Ovary (tissue), 7 donors: ENCODE measurements at regions not wholly inside any gene's neighbourhood (a gene's known extent, or its start where the extent isn't known, plus 50 kb on each side); places are given as distances from the start of the nearest gene placed in this dataset.
"Not testable (repeated sequence)": the region's sequence is repeated elsewhere in the genome, so short reads cannot be mapped to it uniquely, and the experiment has no call there.

Source experiments
- DNase-seq, 5 donors: peaks; one replicate each; pipeline ENCODE4 v3.0.0-alpha.2; 2019 to 2020
- H3K27ac ChIP-seq, 2 donors: fragments of 200-600 bp; one replicate each; pipeline versions ENCODE4 v1.5.1 to v1.8.0; 2019 to 2022
- H3K27me3 ChIP-seq: fragments of 200-600 bp; one replicate; pipeline ENCODE4 v1.8.0; 2022
- H3K36me3 ChIP-seq: fragments of 200-600 bp; sonication (generic); one replicate; pipeline ENCODE4 v1.5.1; 2019
- H3K4me1 ChIP-seq: one replicate; pipeline ENCODE4 v1.8.1; 2013; ENCODE audit warnings: mild to moderate bottlenecking, moderate library complexity; ENCODE audit not compliant: insufficient read depth
- H3K4me3 ChIP-seq: fragments of 200-600 bp; sonication (generic); one replicate; pipeline ENCODE4 v1.5.1; 2017
- H3K9me3 ChIP-seq, 2 donors: fragments of 200-600 bp in 1 of 2; sonication (generic) in 1 of 2; one replicate each; pipeline versions ENCODE4 v1.5.1 to v1.8.1; 2013 to 2019; ENCODE audit warnings: mild to moderate bottlenecking in 1 of 2, moderate library complexity in 1 of 2
- CTCF ChIP-seq, 3 donors: fragments of 450-650 bp in 2 of 3; fragments of 200-600 bp in 1 of 3; IDR thresholded peaks; one replicate each; pipeline versions ENCODE4 v1.5.1 to v1.8.0; 2016 to 2022; ENCODE audit warnings: antibody characterized with exemption in 3 of 3, mild to moderate bottlenecking in 1 of 3
- EP300 ChIP-seq: sonication (generic); formaldehyde crosslinking; IDR thresholded peaks from one replicate; pipeline ENCODE4 v1.6.1; 2017; ENCODE audit warnings: antibody characterized with exemption
- POLR2A ChIP-seq: fragments of 450-650 bp; IDR thresholded peaks from one replicate; pipeline ENCODE4 v1.6.1; 2017; ENCODE audit warnings: antibody characterized with exemption, mild to moderate bottlenecking, moderate library complexity
- WGBS, 3 donors: extraction: QIAGEN DNeasy Blood & Tissue Kit in 1 of 3; methylation state at CpG; one replicate each; pipeline versions ENCODE4 v1.1.5 to v1.1.7; 2013 to 2017; 5-methylcytosine and 5-hydroxymethylcytosine counted together
- intact Hi-C, 4 donors: fragments of 100-400 bp; cut with DNase I; formaldehyde crosslinking; loops; one replicate each; pipeline versions ENCODE4 v1.11.0 to v1.15.1; 2022 to 2023
- donor health status: DM: no; HTN: no; CAD: no; lungs with moderate emphysema.
- donor health status: DM: no; HTN: no; CAD: no.
- donor health status: Bipolar disorder and iron deficiency.
- donor health status: DM: no; HTN: no; CAD: no.
- donor health status: DM: yes; HTN: yes; CAD: no.

GRCh38 chr14:106023411-106023810, 497.0 kb downstream of the TMEM121 start:
- TF ChIP-seq EP300 (no peak), POLR2A (no peak), CTCF (IDR thresholded peaks at IDR 0.05) (no peak)
- intact Hi-C loops = no loop called here
- Histone ChIP-seq H3K27ac (no peak overlapping the region), H3K27me3 (no peaks in the 10 kb centered on the region), H3K9me3 (no peaks in the 10 kb centered on the region), H3K4me1 (no peaks in the 10 kb centered on the region), H3K36me3 (no peaks in the 10 kb centered on the region), H3K4me3 (no peak overlapping the region)
- no peak for DNase-seq
- WGBS, 3 donors = 74 to 88% (median 82%) methylated on average over 1 of the region's 1 CpG

- H3K9me3 ChIP-seq = no peaks in the 10 kb centered on the region
- intact Hi-C loops = no loop called here
- no peak overlapping the region for H3K4me3 ChIP-seq
- H3K27ac ChIP-seq = no peak overlapping the region
- no peak for DNase-seq
- WGBS, 3 donors = 52 to 59% (median 52%) methylated on average over 7 of the region's 7 CpGs
- TF ChIP-seq CTCF (IDR thresholded peaks at IDR 0.05) (no peak), EP300 (no peak)
- H3K27me3 ChIP-seq = no peaks in the 10 kb centered on the region
- H3K36me3 ChIP-seq = no peaks in the 10 kb centered on the region
- H3K4me1 ChIP-seq = no peaks in the 10 kb centered on the region
Measured at GRCh38 chr14:106024983-106025604, 498.7 kb downstream of the TMEM121 start.

GRCh38 chr14:106026026-106026425, 499.6 kb downstream of the TMEM121 start:
- TF ChIP-seq CTCF (IDR thresholded peaks at IDR 0.05) = no peak
- no peak for TF ChIP-seq EP300
- TF ChIP-seq POLR2A = no peak
- Histone ChIP-seq H3K27ac (no peak overlapping the region), H3K9me3 (no peaks in the 10 kb centered on the region), H3K27me3 (no peaks in the 10 kb centered on the region), H3K36me3 (no peaks in the 10 kb centered on the region), H3K4me3 (no peak overlapping the region), H3K4me1 (no peaks in the 10 kb centered on the region)
- intact Hi-C loops = no loop called here
- no peak for DNase-seq
- 38 to 48% (median 42%) methylated on average over 6 of the region's 6 CpGs for WGBS, 3 donors

- H3K27ac ChIP-seq, H3K9me3 ChIP-seq, H3K27me3 ChIP-seq, H3K4me3 ChIP-seq, H3K4me1 ChIP-seq, H3K36me3 ChIP-seq, intact Hi-C loops, DNase-seq: not testable (repeated sequence)
- WGBS, 3 donors = 62 to 67% (median 66%) methylated on average over 6 of the region's 6 CpGs
Measured at GRCh38 chr14:106027759-106028158, 501.4 kb downstream of the TMEM121 start.

- TF ChIP-seq POLR2A (no peak), EP300 (no peak), CTCF (IDR thresholded peaks at IDR 0.05) (no peak)
- Histone ChIP-seq H3K9me3 (no peaks in the 10 kb centered on the region), H3K4me3 (no peak overlapping the region), H3K4me1 (no peaks in the 10 kb centered on the region), H3K36me3 (no peaks in the 10 kb centered on the region), H3K27ac (no peak overlapping the region), H3K27me3 (no peaks in the 10 kb centered on the region)
- WGBS, 3 donors = 77 to 84% (median 77%) methylated on average over 4 of the region's 4 CpGs
- DNase-seq = no peak
- intact Hi-C loops = no loop called here
Measured at GRCh38 chr14:106029959-106030358, 503.6 kb downstream of the TMEM121 start.
